ENCODE measurements at regions not wholly inside any gene's neighbourhood (a gene's known extent, or its start where the extent isn't known, plus 50 kb on each side); places are given as distances from the start of the nearest gene placed in this dataset.
A peak's percentile ranks its signal among the peaks of the same experiment; 100 is the strongest.
"Not testable (repeated sequence)": the region's sequence is repeated elsewhere in the genome, so short reads cannot be mapped to it uniquely, and the experiment has no call there.

DNA sequence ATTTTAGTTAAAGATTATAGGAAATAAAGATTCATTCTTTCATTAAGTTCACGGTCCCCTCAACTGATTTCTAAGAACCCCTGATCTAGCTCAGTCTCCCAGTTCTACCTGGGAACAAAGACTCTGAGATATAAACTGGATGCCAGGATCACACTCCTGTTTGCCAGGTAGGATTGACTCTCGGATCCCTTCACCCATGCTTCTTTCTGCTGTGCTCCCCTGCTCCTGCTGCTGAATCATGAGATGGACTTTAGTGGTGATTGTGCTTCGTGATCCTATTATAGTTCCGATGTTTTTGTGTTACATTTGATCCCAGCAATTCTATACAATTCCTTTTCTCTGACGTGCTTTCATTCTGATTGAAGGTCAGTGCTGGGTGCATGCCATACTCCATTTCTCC is 733.1 kb upstream of the TPTE start:
- not testable (repeated sequence) for DNase-seq (ENCODE audit: low read depth, low spot score)

DNA sequence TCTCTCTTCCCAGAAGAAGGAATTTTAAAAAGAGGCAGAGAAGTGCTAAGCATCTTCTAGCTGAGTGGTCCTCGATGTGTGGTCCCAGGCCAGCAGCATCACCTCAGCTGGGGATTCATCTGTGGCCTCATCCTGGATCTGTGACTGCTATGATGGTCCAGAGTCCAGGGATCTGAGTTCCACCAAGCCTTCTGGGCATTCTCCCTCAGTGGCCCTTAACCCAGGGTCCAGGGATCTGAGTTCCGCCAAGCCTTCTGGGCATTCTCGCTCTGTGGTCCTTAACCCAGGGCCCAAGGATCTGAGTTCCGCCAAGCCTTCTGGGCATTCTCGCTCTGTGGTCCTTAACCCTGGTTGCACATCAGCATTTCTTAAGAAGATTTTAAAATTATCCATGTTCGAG is 731.0 kb upstream of the TPTE start:
- DNase-seq (ENCODE audit: low read depth, low spot score): not testable (repeated sequence)

DNA sequence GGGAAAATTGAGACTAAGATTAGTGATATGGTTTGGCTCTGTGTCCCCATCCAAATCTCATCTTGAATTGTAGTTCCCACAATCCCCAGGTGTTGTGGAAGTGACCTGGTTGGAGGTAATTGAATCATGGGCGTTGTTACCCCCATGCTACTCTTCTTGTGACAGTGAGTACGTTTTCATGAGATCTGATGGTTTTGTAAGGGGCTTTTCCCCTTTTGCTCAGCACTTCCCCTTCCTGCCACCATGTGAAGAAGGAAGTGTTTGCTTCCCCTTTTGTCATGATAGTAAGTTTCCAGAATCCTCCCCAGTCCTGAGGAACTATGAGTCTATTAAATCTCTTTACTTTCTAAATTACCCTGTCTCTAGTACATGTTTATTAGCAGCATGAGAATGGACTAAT is 729.9 kb upstream of the TPTE start:
- not testable (repeated sequence) for DNase-seq (ENCODE audit: low read depth, low spot score)

DNA sequence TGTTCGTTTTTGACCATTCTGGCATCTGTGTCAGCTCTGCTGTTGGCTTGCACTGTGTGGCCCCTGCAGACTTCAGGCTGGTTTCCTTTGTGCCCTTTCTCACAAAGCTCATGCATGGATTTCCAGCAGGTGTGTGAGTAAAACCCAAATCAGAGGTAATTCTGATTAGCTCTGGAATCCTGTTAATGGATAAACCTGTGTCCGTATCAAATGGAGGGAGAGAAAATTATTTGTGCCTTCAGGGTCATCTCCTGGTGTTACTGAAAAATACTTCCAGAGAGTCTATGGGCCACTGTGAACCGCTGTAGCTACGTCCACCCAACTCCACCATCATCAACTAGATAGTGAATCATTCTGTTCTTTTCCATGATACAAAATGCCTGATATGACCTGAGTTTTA is 726.1 kb upstream of the TPTE start:
- DNase-seq (ENCODE audit: low read depth, low spot score): not testable (repeated sequence)

DNA sequence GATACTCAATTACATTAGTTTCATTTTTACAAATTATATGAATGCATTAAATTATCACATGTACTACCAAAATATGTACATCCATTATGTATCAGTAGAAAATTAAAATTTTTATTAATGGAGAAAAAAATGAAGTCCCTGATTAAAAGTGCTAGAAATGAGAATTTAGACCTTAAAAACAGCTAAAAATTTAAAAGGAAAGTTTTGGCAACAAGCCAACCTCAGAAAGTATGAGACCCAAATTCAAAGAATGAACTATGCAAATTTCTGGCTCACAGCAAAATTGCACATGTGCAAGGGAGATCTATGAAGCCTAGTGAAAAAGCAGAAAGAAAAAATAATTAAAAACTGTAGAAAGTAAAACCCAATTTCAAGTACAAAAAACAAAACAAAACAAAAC is 725.1 kb upstream of the TPTE start:
- not testable (repeated sequence) for DNase-seq (ENCODE audit: low read depth, low spot score)

DNA sequence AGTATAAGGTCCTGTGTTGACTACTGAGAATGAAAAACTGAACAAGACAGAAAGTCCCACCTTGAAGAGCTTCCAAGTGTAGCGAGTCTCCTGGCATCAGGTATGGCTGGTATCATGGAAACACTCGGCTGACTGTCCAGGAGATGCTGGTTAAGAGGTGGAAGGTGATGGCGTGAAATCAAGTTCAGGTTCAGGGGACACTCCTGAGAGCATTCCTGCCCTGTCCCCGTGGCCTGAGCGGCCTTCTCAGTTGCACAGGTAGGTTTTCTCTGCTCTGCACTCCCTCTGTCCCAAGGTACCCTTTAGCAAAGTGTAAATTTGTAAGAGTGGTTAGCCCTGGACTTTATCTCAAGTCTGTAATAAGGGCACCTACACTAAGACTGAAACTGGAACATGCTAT is 713.7 kb upstream of the TPTE start:
- DNase-seq (ENCODE audit: low read depth, low spot score): not testable (repeated sequence)

DNA sequence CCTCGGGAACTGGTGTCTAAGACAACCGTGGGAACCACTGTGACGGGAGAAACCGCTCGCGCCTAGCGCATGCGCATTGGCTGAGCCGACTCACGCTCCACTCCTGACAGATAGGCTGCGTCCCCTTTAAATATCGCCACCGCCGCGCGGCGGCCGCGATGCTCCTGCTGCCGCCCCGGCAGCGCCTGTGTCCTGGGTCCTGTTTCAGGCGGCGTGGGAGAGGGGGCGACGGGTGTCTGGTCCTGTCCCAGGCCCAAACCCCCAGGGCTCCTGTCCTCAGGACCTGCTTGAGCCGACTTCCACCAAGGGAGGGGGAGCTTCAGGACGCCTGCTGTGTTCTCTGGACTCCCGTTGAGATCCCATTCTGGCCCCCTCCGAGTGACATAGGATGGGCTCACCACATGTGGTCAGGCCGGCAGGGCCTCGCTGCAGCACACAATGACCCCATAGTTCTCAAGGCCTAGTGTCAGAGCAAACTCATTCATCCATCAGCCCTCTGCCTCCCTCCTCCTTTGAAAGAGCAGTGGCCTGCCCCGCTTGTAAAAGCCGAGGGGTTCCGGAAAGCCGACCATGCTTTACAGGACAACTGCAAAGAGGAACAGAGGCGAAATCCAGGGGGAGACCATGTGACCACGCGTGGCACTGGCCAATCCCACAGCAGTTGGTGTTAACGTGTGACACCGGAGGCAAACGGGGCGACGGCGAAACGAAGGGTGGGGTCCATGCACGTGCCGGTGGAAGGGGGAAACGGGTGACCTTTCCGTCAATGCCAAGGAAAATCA is 710.0 kb upstream of the TPTE start:
- not testable (repeated sequence) for DNase-seq (ENCODE audit: low read depth, low spot score)

DNA sequence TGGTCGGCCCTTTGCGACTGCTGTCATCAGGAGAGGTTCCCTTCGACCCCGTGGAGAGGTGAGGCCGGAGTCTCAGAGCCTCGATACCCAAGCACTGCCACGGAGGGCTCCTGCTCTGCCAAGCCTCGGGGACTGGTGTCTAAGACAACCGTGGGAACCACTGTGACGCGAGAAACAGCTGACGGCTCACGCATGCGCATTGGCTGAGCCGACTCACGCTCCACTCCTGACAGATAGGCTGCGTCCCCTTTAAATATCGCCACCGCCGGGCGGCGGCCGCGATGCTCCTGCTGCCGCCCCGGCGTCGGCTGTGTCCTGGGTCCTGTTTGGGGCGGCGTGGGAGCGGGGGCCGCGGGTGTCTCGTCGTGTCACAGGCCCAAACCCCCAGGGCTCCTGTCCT is 708.9 kb upstream of the TPTE start:
- DNase-seq (ENCODE audit: low read depth, low spot score): not testable (repeated sequence)

DNA sequence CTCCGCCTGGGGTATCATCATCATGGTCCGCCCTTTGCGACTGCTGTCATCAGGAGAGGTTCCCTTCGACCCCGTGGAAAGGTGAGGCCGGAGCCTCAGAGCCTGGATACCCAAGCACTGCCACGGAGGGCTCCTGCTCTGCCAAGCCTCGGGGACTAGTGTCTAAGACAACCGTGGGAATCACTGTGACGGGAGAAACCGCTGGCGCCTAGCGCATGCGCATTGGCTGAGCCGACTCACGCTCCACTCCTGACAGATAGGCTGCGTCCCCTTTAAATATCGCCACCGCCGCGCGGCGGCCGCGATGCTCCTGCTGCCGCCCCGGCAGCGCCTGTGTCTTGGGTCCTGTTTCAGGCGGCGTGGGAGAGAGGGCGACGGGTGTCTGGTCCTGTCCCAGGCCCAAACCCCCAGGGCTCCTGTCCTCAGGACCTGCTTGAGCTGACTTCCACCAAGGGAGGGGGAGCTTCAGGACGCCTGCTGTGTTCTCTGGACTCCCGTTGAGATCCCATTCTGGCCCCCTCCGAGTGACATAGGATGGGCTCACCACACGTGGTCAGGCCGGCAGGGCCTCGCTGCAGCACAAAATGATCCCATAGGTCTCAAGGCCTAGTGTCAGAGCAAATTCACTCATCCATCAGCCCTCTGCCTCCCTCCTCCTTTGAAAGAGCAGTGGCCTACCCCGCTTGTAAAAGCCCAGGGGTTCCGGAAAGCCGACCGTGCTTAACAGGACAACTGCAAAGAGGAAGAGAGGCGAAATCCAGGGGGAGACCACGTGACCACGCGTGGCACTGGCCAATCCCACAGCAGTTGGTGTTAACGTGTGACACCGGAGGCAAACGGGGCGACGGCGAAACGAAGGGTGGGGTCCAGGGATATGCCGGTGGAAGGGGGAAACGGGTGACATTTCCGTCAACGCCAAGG is 707.2 kb upstream of the TPTE start:
- DNase-seq (ENCODE audit: low read depth, low spot score): not testable (repeated sequence)

DNA sequence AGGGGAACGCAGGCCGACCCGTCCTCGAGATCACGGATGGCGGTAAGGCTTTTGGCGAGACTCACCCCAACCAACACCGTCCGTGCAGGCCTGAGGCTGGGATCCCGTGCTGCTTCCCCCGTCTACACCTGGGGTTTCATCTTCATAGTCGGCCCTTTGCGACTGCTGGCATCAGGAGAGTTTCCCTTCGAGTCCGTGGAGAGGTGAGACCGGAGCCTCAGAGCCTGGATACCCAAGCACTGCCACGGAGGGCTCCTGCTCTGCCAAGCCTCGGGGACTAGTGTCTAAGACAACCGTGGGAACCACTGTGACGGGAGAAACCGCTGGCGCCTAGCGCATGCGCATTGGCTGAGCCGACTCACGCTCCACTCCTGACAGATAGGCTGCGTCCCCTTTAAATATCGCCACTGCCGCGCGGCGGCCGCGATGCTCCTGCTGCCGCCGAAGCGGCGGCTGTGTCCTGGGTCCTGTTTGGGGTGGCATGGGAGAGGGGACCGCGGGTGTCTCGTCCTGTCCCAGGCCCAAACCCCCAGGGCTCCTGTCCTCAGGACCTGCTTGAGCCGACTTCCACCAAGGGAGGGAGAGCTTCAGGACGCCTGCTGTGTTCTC is 706.1 kb upstream of the TPTE start:
- not testable (repeated sequence) for DNase-seq (ENCODE audit: low read depth, low spot score)

DNA sequence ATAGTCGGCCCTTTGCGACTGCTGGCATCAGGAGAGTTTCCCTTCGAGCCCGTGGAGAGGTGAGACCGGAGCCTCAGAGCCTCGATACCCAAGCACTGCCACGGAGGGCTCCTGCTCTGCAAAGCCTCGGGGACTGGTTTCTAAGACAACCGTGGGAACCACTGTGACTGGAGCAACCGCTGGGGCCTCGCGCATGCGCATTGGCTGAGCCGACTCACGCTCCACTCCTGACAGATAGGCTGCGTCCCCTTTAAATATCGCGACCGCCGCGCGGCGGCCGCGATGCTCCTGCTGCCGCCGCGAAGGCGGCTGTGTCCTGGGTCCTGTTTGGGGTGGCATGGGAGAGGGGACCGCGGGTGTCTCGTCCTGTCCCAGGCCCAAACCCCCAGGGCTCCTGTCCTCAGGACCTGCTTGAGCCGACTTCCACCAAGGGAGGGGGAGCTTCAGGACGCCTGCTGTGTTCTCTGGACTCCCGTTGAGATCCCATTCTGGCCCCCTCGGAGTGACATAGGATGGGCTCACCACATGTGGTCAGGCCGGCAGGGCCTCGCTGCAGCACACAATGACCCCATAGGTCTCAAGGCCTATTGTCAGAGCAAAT is 704.5 kb upstream of the TPTE start:
- not testable (repeated sequence) for DNase-seq (ENCODE audit: low read depth, low spot score)

DNA sequence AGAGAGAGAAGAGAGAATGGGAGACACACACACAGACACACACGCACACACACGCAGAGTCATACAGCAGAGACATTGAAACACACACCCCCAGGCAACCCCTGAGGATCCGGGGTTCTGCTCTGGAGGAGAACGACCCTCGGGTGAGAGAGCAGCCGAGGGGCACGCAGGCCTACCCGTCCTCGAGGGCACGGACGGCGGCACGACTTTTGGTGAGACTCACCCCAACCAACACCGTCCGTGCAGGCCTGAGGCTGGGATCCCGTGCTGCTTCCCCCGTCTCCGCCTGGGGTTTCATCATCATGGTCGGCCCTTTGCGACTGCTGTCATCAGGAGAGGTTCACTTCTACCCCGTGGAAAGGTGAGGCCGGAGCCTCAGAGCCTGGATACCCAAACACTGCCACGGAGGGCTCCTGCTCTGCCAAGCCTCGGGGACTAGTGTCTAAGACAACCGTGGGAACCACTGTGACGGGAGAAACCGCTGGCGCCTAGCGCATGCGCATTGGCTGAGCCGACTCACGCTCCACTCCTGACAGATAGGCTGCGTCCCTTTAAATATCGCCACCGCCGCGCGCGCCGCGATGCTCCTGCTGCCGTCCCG is 703.4 kb upstream of the TPTE start:
- not testable (repeated sequence) for DNase-seq (ENCODE audit: low read depth, low spot score)

DNA sequence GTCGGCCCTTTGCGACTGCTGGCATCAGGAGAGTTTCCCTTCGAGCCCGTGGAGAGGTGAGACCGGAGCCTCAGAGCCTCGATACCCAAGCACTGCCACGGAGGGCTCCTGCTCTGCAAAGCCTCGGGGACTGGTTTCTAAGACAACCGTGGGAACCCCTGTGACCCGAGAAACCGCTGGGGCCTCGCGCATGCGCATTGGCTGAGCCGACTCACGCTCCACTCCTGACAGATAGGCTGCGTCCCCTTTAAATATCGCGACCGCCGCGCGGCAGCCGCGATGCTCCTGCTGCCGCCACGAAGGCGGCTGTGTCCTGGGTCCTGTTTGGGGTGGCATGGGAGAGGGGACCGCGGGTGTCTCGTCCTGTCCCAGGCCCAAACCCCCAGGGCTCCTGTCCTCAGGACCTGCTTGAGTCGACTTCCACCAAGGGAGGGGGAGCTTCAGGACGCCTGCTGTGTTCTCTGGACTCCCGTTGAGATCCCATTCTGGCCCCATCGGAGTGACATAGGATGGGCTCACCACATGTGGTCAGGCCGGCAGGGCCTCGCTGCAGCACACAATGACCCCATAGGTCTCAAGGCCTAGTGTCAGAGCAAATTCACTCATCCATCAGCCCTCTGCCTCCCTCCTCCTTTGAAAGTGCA is 701.7 kb upstream of the TPTE start:
- not testable (repeated sequence) for DNase-seq (ENCODE audit: low read depth, low spot score)

DNA sequence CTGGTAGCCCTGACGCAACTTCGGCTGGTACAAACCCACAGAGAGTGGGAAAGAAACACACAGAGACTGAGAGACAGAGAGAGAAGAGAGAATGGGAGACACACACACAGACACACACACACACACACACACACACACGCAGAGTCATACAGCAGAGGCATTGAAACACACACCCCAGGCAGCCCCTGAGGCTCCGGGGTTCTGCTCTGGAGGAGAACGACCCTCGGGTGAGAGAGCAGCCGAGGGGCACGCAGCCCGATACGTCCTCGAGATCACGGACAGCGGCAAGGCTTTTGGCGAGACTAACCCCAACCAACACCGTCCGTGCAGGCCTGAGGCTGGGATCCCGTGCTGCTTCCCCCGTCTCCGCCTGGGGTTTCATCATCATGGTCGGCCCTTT is 700.8 kb upstream of the TPTE start:
- not testable (repeated sequence) for DNase-seq (ENCODE audit: low read depth, low spot score)

DNA sequence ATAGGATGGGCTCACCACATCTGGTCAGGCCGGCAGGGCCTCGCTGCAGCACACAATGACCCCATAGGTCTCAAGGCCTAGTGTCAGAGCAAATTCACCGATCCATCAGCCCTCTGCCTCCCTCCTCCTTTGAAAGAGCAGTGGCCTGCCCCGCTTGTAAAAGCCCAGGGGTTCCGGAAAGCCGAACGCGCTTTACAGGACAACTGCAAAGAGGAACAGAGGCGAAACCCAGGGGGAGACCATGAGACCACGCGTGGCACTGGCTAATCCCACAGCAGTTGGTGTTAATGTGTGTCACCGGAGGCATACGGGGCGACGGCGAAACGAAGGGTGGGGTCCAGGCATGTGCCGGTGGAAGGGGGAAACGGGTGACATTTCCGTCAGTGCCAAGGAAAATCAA is 699.9 kb upstream of the TPTE start:
- not testable (repeated sequence) for DNase-seq (ENCODE audit: low read depth, low spot score)

DNA sequence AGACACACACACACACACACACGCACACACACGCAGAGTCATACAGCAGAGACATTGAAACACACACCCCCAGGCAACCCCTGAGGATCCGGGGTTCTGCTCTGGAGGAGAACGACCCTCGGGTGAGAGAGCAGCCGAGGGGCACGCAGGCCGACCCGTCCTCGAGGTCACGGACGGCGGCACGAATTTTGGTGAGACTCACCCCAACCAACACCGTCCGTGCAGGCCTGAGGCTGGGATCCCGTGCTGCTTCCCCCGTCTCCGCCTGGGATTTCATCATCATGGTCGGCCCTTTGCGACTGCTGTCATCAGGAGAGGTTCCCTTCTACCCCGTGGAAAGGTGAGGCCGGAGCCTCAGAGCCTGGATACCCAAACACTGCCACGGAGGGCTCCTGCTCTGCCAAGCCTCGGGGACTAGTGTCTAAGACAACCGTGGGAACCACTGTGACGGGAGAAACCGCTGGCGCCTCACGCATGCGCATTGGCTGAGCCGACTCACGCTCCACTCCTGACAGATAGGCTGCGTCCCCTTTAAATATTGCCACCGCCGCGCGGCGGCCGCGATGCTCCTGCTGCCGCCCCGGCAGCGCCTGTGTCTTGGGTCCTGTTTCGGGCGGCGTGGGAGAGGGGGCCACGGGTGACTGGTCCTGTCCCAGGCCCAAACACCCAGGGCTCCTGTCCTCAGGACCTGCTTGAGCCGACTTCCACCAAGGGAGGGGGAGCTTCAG is 699.1 kb upstream of the TPTE start:
- DNase-seq (ENCODE audit: low read depth, low spot score): not testable (repeated sequence)

DNA sequence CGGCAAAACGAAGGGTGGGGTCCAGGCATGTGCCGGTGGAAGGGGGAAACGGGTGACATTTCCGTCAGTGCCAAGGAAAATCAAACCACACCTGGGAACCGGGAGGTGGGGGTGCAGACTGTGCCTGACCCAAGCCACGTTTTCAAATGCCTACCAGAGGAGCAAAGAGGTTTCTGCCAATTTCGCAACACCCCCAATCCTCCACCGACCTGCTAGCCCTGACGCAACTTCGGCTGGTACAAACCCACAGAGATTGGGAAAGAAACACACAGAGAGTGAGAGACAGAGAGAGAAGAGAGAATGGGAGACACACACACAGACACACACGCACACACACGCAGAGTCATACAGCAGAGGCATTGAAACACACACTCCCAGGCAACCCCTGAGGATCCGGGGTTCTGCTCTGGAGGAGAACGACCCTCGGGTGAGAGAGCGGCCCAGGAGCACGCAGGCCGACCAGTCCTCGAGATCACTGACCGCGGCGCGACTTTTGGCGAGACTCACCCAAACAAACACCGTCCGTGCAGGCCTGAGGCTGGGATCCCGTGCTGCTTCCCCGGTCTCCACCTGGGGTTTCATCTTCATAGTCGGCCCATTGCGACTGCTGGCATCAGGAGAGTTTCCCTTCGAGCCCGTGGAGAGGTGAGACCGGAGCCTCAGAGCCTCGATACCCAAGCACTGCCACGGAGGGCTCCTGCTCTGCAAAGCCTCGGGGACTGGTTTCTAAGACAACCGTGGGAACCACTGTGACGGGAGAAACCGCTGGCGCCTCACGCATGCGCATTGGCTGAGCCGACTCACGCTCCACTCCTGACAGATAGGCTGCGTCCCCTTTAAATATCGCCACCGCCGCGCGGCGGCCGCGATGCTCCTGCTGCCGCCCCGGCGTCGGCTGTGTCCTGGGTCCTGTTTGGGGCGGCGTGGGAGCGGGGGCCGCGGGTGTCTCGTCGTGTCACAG is 697.9 kb upstream of the TPTE start:
- peak; percentile 20 for DNase-seq (ENCODE audit: low read depth, low spot score)

DNA sequence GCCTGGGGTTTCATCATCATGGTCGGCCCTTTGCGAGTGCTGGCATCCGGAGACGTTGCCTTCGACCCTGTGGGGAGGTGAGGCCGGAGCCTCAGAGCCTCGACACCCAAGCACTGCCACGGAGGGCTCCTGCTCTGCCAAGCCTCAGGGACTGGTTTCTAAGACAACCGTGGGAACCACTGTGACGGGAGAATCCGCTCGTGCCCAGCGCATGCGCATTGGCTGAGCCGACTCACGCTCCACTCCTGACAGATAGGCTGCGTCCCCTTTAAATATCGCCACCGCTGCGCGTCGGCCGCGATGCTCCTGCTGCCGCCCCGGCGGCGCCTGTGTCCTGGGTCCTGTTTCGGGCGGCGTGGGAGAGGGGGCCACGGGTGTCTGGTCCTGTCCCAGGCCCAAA is 690.6 kb upstream of the TPTE start:
- not testable (repeated sequence) for DNase-seq (ENCODE audit: low read depth, low spot score)

DNA sequence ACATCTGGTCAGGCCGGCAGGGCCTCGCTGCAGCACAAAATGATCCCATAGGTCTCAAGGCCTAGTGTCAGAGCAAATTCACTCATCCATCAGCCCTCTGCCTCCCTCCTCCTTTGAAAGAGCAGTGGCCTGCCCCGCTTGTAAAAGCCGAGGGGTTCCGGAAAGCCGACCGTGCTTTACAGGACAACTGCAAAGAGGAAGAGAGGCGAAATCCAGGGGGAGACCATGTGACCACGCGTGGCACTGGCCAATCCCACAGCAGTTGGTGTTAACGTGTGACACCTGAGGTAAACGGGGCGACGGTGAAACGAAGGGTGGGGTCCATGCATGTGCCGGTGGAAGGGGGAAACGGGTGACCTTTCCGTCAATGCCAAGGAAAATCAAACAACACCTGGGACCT is 688.6 kb upstream of the TPTE start:
- DNase-seq (ENCODE audit: low read depth, low spot score): not testable (repeated sequence)

Measured in brain pericyte (primary cell).